ENCODE measurements at regions not wholly inside any gene's neighbourhood (a gene's known extent, or its start where the extent isn't known, plus 50 kb on each side); places are given as distances from the start of the nearest gene placed in this dataset.

DNA sequence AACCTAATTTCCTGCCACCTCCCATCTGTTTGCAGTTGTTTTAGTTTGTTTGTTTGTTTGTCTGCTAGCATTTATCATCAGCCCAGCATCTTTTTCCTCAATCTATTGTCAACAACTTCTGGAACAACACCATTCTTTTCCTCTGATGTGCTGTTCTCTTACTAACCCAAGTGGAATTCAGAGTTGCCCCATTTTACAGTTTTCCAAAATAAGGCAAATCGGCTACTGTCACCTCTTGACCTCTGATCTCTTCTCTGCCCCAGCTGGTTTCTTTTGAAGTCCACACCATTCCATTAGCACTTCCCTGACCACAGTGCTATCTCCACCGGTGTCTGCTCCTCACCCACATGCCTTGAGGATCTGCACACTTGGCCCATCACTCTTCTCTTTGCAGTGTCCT, 102.4 kb downstream of the EFNB2 start:
- no peak for DNase-seq

DNA sequence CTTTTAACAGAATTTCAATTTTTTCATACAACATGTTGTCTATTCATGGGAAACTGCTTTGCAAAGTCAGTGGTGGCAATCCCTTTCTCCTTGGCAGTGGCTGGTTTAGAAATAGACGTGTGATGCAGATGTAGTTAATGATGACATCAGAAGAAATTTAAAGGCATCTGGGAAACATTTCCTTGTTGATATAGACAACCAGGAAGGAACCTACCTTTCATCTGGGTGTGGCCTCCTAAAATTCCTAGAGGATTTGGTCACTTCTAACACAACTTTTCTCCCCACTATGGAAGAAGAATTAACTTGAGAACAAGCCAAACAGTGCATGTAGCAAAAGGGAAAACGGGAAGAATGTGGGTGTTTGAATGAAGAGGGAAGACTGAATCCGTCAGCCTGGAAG, 102.8 kb downstream of the EFNB2 start:
- DNase-seq: no peak

- DNase-seq: no peak
Observed at GRCh38 chr13:106426909-106427308, 108.6 kb downstream of the EFNB2 start.

GRCh38 chr13:106425661-106426060, 109.8 kb downstream of the EFNB2 start:
- no peak for DNase-seq

DNA sequence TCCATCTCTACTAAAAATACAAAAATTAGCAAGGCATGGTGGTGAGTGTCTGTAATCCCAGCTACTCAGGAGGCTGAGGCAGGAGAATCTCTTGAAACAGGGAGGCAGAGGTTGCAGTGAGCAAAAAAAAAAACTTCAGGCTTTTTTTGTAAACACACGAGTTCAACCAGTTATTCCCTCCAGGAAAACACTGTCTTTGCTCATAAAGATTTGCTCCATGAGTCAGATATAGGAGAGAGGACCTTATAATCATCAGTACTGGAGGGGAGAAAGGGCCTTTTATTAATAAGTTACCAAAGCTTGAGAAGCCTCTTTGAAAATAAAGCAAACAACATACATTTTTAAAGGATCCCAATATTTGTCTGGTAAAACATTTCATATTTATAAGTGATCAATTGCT, 110.7 kb downstream of the EFNB2 start:
- DNase-seq: no peak

- DNase-seq: no peak
Observed at GRCh38 chr13:106423530-106423929, 111.9 kb downstream of the EFNB2 start.

- no peak for DNase-seq
Observed at GRCh38 chr13:106418556-106418955, 116.9 kb downstream of the EFNB2 start.

DNA sequence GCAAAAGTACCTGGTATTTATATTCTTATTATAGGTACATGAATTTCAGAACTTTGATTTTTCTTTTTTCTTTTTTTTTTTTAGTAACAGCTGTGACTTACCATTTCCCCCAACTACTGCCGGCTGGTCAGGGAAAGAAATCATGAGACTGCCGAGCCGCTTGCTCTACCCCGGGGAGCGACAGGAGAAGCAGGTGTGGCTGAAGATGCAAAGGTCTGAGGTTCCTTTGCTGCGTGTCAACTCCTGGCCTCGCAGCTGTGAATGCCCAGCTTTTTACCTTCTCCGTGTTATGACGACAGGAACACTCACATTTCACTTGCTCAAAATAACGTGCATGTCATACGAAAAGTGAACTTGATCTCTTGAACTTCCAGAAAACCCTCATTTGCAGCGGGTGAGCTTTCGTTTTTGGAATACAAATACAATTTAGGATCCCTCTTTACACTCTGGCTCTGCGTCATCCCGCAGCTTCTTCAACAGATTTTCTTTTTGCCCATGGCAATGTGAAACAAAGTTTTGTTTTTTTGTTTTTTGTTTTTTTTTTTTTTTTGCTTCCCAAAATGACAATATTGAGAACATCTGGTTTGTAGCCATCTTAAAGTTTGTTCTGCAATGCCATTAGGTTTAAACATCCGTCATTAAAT, 117.9 kb downstream of the EFNB2 start:
- no peak for DNase-seq

GRCh38 chr13:106416645-106417044, 118.8 kb downstream of the EFNB2 start:
- no peak for DNase-seq

DNA sequence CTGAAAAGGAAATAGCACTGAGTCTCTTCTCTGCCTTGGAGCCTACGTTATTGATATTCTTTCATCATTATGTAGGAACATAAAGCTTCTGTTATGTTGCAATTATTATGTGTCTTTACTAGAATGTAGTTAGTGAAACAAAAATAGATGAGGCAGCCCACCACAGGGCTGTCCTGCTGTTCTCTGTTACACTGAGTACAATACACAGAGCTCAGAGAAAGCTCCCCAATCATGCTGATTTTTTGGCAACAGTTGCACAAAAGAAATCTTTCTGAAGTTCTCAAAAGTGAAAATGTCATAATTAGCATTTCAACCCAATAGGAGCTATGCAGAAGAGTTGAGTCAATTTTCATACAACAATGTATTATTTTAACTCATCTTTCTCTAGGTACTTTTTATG, 119.5 kb downstream of the EFNB2 start:
- no peak for DNase-seq

- no peak for DNase-seq
Observed at GRCh38 chr13:106415442-106415841, 120.0 kb downstream of the EFNB2 start.

- no peak for DNase-seq
Observed at GRCh38 chr13:106407338-106407737, 128.1 kb downstream of the EFNB2 start.

- no peak for DNase-seq
Observed at GRCh38 chr13:106405731-106406130, 129.7 kb downstream of the EFNB2 start.

DNA sequence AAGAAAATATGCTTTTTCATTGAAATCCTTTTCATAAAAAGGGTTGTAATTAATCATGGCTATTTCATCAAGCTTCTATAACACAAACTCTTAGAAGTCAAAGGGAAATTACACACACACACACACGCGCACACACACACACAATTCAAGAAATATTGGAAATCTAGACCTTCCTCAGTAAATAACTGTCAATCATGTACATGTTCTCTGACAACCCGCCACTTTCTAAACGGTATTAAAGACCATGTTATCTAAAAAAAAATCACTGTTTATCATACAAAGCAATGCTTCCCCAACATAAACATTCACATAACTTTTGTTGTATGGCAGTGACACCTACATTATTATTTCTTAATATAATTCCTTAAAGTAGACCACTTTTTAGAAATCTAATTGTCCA, 132.2 kb downstream of the EFNB2 start:
- no peak for DNase-seq

- DNase-seq: no peak
Observed at GRCh38 chr13:106402866-106403265, 132.6 kb downstream of the EFNB2 start.

GRCh38 chr13:106401081-106401480, 134.4 kb downstream of the EFNB2 start:
- no peak for DNase-seq

DNA sequence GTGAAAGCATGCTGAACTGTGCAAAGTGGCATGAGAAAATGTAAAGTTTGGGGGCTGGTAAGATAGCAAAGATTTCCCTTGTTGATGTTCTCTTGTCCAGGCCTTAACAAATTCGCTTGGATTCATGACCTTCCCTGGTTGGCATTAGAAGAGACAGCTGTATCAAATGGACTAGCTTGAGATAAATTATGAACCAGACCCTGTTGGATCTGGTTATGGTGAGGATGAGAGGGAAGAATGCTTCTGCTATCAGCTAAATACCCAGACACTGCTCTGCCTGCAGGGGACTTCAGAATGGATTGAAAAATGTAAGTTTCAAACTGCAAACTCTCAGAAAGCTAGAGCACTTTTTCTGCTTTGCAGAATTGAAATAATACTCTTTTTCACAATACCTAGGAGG, 135.2 kb downstream of the EFNB2 start:
- no peak for DNase-seq

DNA sequence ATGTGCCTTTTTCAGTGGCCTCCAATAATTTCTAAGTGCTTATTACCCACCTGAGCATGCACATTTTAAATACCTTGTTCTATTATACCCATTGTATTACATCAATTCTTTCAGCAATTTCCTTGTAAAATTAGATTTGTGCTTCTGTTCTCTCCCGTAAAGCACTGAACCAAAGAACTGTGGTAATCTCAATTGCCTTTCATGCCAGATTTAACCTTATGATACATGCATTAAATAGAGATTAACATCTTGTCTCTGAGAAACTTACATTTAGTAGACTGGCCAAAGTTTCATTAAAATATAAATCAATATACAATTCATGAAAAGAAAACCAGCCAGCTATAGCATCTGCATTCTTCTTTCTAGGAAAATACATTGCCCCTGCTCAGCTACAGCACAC, 137.2 kb downstream of the EFNB2 start:
- no peak for DNase-seq

- no peak for DNase-seq
Observed at GRCh38 chr13:106393776-106394175, 141.7 kb downstream of the EFNB2 start.

DNA sequence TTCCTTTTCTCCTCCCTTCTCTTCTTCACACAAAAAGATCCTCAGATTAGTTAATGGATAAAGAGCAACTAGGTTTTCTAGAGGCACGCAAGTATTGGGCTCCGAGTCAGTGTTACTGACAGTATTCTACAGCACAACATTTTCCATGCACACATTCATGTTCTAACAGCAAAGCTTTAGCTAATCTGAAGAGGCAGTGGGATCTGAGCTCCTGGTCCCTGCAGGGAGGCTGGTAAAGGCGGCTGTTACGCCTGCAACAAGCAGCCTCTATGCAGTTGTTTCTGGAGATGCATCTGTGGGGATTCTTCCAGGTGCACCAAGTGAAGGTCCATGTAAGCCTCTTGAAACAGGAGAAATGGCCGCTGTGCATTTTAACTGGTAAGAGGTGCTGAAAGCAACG, 143.8 kb downstream of the EFNB2 start:
- no peak for DNase-seq

GRCh38 chr13:106391271-106391670, 144.2 kb downstream of the EFNB2 start:
- no peak for DNase-seq

GRCh38 chr13:106390367-106390766, 145.1 kb downstream of the EFNB2 start:
- no peak for DNase-seq

DNA sequence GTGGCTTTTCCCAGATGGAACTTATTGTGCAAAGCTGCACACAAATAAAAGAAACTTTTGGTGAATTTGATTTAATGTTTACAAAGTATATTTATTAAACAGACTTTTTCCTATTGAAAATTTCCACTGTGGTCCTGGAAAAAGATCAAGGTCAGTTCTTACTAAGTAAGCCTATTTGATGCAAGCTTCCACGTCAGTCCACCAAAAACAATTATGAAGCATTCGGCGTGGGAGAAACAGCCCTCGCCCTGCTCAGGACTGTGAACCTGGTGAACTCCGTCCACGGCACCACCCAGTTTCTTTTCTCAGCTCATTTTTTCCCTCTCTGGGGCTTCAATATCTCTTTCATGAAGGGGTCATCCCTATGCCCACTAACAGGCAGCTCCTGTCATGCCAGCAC, 149.8 kb downstream of the EFNB2 start:
- DNase-seq: no peak

- DNase-seq: no peak
Observed at GRCh38 chr13:106384516-106384915, 150.9 kb downstream of the EFNB2 start.

DNA sequence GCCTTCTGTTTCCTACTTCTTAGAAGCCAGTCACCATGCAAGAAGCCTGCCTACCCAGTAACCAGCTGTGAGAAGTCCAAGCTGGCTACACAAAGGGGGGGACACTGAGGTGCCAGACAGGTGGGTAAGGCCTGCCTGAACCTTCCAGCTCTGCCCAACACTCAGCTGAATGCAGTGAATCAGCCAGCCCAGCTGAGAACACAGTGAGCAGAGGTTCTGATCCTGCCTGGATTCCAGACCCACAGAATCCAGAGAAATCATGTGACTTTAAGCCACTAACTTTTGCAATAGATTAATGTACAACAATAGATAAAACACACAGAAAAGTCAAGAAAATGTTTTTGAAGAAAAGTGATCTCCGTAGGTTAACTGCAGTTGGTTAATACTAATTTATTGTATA, 151.7 kb downstream of the EFNB2 start:
- DNase-seq: no peak

GRCh38 chr13:106382534-106382933, 152.9 kb downstream of the EFNB2 start:
- DNase-seq: no peak

All from KG1 (cell line).